HL-60 (cell line): ENCODE measurements at regions not wholly inside any gene's neighbourhood (a gene's known extent, or its start where the extent isn't known, plus 50 kb on each side); places are given as distances from the start of the nearest gene placed in this dataset.

Experiments
- GABPA ChIP-seq: IDR thresholded peaks from 2 replicates; pipeline ENCODE4 v1.6.1; 2012; ENCODE audit warnings: low read depth
- POLR2AphosphoS5 ChIP-seq: IDR thresholded peaks from 2 replicates; pipeline ENCODE4 v1.6.1; 2012; ENCODE audit warnings: low read depth
- REST ChIP-seq: IDR thresholded peaks from 2 replicates; pipeline ENCODE4 v1.6.1; 2012; ENCODE audit warnings: low read depth; ENCODE audit not compliant: insufficient replicate concordance
- SPI1 ChIP-seq: IDR thresholded peaks from 2 replicates; pipeline ENCODE4 v1.6.1; 2012; ENCODE audit warnings: low read depth, mild to moderate bottlenecking, borderline replicate concordance
- TF ChIP-seq, protein P1 (sequence below): IDR thresholded peaks from one replicate; pipeline ENCODE4 v1.5.1; 2011; ENCODE audit warnings: low read length, control low read depth, inconsistent platforms; ENCODE audit not compliant: insufficient read depth

DNA sequence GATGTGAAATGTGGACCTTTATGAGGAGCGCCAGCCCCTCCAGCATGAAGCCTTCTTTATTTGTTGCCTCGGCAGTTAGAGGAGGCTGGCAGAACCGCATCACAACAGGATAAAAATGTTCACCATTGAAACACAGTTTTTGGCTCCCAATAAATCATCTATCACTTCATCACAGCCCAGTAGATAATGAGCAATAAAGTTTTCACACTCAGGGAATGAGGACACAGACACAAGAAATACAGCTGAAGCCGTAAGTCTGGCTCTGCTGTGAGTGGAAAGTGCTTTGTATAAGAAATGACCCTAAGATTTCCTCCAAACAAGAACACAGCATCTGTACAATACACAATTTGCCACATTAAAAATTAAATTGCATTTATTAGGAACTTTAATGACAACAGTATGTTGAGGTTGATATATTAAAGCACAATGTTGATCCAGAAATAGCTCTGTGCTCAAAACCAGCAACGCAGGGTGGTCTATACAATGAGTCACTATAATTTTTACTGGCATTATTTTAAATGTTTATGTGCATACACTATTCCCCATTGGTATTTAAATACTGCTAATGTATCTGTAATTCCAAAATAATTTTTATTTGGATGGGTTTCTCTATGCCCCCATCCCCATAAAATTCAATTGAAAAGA, 301.8 kb upstream of the MGMT start:
- TF ChIP-seq, protein P1, sequence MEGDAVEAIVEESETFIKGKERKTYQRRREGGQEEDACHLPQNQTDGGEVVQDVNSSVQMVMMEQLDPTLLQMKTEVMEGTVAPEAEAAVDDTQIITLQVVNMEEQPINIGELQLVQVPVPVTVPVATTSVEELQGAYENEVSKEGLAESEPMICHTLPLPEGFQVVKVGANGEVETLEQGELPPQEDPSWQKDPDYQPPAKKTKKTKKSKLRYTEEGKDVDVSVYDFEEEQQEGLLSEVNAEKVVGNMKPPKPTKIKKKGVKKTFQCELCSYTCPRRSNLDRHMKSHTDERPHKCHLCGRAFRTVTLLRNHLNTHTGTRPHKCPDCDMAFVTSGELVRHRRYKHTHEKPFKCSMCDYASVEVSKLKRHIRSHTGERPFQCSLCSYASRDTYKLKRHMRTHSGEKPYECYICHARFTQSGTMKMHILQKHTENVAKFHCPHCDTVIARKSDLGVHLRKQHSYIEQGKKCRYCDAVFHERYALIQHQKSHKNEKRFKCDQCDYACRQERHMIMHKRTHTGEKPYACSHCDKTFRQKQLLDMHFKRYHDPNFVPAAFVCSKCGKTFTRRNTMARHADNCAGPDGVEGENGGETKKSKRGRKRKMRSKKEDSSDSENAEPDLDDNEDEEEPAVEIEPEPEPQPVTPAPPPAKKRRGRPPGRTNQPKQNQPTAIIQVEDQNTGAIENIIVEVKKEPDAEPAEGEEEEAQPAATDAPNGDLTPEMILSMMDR: no peak
- TF ChIP-seq REST (no peak), POLR2AphosphoS5 (no peak), GABPA (no peak), SPI1 (no peak)
